ENCODE measurements at regions not wholly inside any gene's neighbourhood (a gene's known extent, or its start where the extent isn't known, plus 50 kb on each side); places are given as distances from the start of the nearest gene placed in this dataset.

DNA sequence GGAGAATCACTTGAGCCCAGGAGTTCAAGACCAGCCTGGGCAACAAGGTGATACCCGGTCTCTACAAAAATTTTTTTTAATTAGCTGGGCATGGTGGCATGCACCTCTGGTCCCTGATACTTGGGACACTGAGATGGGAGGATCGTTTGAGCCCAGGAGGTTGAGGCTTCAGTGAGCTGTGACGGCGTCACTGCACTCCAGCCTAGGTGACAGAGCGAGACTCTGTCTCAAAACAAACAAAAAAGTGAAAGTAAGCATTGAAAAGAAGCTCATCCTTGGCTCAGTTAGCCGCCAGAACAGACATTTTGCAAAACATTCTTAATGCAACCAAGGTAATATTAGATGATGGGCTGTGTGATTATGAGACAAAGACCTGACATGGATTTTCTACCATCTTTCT lies 223.3 kb upstream of the VCX3A start:
- TF ChIP-seq EZH2 (IDR thresholded peaks at IDR 0.05; ENCODE audit: insufficient read depth, poor library complexity, severe bottlenecking) = no peak
- no peak for TF ChIP-seq EZH2phosphoT487 (IDR thresholded peaks at IDR 0.05; ENCODE audit: insufficient read depth, low read depth)
